Activated CD4-positive, alpha-beta T cell treated with anti-CD3 and anti-CD28 coated beads, Interleukin-2, Interleukin-4, amounts not matched to agents 100 ng/mL and 50 ng/mL, durations not matched to agents 16 hours and 8 hours (primary cell): ENCODE measurements at regions not wholly inside any gene's neighbourhood (a gene's known extent, or its start where the extent isn't known, plus 50 kb on each side); places are given as distances from the start of the nearest gene placed in this dataset.

Source experiments
- DNase-seq: peaks from one replicate; pipeline ENCODE4 v3.0.0-alpha.2; 2020; ENCODE audit warnings: low spot score

GRCh38 chr21:17979763-17980162 lies 160.6 kb upstream of the C21orf91 start:
- DNase-seq: no peak

GRCh38 chr21:17978895-17979294 lies 159.7 kb upstream of the C21orf91 start:
- DNase-seq: no peak

GRCh38 chr21:17976691-17977090 lies 157.5 kb upstream of the C21orf91 start:
- no peak for DNase-seq

- no peak for DNase-seq
These were observed 157.0 kb upstream of the C21orf91 start for GRCh38 chr21:17976139-17976538.

GRCh38 chr21:17967319-17967718 lies 148.2 kb upstream of the C21orf91 start:
- no peak for DNase-seq

- DNase-seq: no peak
These were observed 145.6 kb upstream of the C21orf91 start for GRCh38 chr21:17964716-17965115.

- no peak for DNase-seq
These were observed 145.0 kb upstream of the C21orf91 start for GRCh38 chr21:17964199-17964598.

GRCh38 chr21:17950591-17950990 lies 131.4 kb upstream of the C21orf91 start:
- no peak for DNase-seq

GRCh38 chr21:17949421-17949820 lies 130.3 kb upstream of the C21orf91 start:
- DNase-seq: no peak

- no peak for DNase-seq
These were observed 128.4 kb upstream of the C21orf91 start for GRCh38 chr21:17947531-17947930.

GRCh38 chr21:17931080-17931479 lies 111.9 kb upstream of the C21orf91 start:
- peak; percentile 28 for DNase-seq

GRCh38 chr21:17930093-17930492 lies 110.9 kb upstream of the C21orf91 start:
- DNase-seq: no peak

- no peak for DNase-seq
These were observed 110.4 kb upstream of the C21orf91 start for GRCh38 chr21:17929510-17929909.

GRCh38 chr21:17925899-17926298 lies 106.7 kb upstream of the C21orf91 start:
- no peak for DNase-seq

GRCh38 chr21:17925000-17925610 lies 105.9 kb upstream of the C21orf91 start:
- DNase-seq: peak; percentile 76

- no peak for DNase-seq
These were observed 102.7 kb upstream of the C21orf91 start for GRCh38 chr21:17921579-17922530.

GRCh38 chr21:17915976-17916375 lies 96.8 kb upstream of the C21orf91 start:
- no peak for DNase-seq

GRCh38 chr21:17911628-17912027 lies 92.5 kb upstream of the C21orf91 start:
- DNase-seq: no peak

GRCh38 chr21:17903929-17904639 lies 84.9 kb upstream of the C21orf91 start:
- no peak for DNase-seq

GRCh38 chr21:17903029-17903806 lies 84.1 kb upstream of the C21orf91 start:
- DNase-seq: peak; percentile 31

GRCh38 chr21:17901458-17902079 lies 82.4 kb upstream of the C21orf91 start:
- DNase-seq: no peak
